ENCODE measurements at regions not wholly inside any gene's neighbourhood (a gene's known extent, or its start where the extent isn't known, plus 50 kb on each side); places are given as distances from the start of the nearest gene placed in this dataset.

DNA sequence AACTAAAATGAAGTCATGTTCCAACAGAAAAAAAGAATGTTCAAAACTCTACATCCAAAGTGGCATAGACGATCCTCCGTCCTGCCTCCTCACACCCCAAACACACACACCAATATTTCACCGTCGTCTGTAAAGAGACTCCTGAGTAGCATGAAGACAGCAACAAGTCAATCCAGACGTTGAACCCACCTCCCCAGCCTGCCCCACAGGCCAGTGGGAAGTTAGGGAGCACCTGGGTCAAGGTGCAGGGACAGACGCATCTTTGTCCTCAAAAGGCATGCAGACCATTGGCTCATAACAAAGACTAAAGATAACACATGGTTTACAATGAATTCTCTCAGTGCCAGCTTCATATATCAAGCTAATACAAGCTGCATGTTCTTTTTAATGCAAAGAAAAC lies 396.5 kb downstream of the TCERG1L start:
- TF ChIP-seq SIN3A (IDR thresholded peaks at IDR 0.05; ENCODE audit: borderline replicate concordance, insufficient read depth, low read depth, low read length) (no peak), TCF7L2 (IDR thresholded peaks at IDR 0.05; ENCODE audit: low read depth, low read length) (no peak), POLR2AphosphoS5 (IDR thresholded peaks at IDR 0.05; ENCODE audit: low read depth, low read length) (no peak)
- TF ChIP-seq, protein P1, sequence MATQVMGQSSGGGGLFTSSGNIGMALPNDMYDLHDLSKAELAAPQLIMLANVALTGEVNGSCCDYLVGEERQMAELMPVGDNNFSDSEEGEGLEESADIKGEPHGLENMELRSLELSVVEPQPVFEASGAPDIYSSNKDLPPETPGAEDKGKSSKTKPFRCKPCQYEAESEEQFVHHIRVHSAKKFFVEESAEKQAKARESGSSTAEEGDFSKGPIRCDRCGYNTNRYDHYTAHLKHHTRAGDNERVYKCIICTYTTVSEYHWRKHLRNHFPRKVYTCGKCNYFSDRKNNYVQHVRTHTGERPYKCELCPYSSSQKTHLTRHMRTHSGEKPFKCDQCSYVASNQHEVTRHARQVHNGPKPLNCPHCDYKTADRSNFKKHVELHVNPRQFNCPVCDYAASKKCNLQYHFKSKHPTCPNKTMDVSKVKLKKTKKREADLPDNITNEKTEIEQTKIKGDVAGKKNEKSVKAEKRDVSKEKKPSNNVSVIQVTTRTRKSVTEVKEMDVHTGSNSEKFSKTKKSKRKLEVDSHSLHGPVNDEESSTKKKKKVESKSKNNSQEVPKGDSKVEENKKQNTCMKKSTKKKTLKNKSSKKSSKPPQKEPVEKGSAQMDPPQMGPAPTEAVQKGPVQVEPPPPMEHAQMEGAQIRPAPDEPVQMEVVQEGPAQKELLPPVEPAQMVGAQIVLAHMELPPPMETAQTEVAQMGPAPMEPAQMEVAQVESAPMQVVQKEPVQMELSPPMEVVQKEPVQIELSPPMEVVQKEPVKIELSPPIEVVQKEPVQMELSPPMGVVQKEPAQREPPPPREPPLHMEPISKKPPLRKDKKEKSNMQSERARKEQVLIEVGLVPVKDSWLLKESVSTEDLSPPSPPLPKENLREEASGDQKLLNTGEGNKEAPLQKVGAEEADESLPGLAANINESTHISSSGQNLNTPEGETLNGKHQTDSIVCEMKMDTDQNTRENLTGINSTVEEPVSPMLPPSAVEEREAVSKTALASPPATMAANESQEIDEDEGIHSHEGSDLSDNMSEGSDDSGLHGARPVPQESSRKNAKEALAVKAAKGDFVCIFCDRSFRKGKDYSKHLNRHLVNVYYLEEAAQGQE (IDR thresholded peaks at IDR 0.05; ENCODE audit: insufficient read depth in 1 of 2, low read depth in 2 of 2, low read length in 1 of 2): no peak
- TF ChIP-seq, protein P2, sequence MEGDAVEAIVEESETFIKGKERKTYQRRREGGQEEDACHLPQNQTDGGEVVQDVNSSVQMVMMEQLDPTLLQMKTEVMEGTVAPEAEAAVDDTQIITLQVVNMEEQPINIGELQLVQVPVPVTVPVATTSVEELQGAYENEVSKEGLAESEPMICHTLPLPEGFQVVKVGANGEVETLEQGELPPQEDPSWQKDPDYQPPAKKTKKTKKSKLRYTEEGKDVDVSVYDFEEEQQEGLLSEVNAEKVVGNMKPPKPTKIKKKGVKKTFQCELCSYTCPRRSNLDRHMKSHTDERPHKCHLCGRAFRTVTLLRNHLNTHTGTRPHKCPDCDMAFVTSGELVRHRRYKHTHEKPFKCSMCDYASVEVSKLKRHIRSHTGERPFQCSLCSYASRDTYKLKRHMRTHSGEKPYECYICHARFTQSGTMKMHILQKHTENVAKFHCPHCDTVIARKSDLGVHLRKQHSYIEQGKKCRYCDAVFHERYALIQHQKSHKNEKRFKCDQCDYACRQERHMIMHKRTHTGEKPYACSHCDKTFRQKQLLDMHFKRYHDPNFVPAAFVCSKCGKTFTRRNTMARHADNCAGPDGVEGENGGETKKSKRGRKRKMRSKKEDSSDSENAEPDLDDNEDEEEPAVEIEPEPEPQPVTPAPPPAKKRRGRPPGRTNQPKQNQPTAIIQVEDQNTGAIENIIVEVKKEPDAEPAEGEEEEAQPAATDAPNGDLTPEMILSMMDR (IDR thresholded peaks at IDR 0.05): no peak
- ChIA-PET POLR2A (no interaction called here), CTCF (no interaction called here)
- no peak for ATAC-seq
- BruUV-seq (replicated peaks): no TSS peak
- Histone ChIP-seq H3K4me3 (ENCODE audit: low read depth in 2 of 2, low read length in 2 of 2) (no peak overlapping the region), H3K9me3 (ENCODE audit: control insufficient read depth, insufficient read depth, low read depth, low read length) (0 out of 2 replicates have a peak, but pooled peaks cover 3% of the 10 kb centered on the region), H3K27me3 (ENCODE audit: control insufficient read depth, insufficient read depth, low read length) (peaks cover 4% of the 10 kb centered on the region), H3K27ac (ENCODE audit: low read length) (no peak overlapping the region), H3K36me3 (ENCODE audit: control insufficient read depth, insufficient read depth, low read length) (no peaks in the 10 kb centered on the region), H3K4me1 (ENCODE audit: control insufficient read depth, insufficient read depth, low read length) (no peaks in the 10 kb centered on the region)
- intact Hi-C loops (cut with micrococcal nuclease; ENCODE audit: unreplicated experiment): no loop called here
- no peak for DNase-seq (ENCODE audit: low read depth, low spot score)
- in situ Hi-C loops (cut with HindIII; ENCODE audit: low pct_unique_long_range_greater_than_20kb, low sequenced_read_pairs): no loop called here

DNA sequence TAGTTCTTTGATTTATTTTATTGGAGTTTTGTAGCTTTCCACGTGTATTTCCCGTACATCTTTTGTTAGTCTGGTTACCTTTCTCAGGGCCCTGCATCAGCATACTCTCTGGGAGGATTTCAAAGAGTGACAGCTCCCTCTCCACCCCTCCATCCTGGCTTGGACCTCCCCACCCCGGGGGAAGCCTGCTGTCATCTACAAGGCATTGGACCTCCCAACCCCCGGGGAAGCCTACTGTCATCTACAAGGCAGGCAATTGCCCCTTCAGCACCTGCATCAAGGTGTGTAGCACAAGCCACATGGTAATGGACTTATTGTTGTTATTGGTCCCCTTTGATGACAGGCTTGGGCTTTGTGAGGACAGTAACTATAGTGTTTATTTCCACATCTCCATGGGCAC lies 390.1 kb downstream of the TCERG1L start:
- in situ Hi-C loops (cut with HindIII; ENCODE audit: low pct_unique_long_range_greater_than_20kb, low sequenced_read_pairs): no loop called here

More for the DNA sequence above, 390.1 kb downstream of the TCERG1L start:
- Histone ChIP-seq H3K4me1 (ENCODE audit: control insufficient read depth, insufficient read depth, low read length) (no peaks in the 10 kb centered on the region), H3K27ac (ENCODE audit: low read length) (no peak overlapping the region), H3K27me3 (ENCODE audit: control insufficient read depth, insufficient read depth, low read length) (peaks cover 3% of the 10 kb centered on the region; the same call in 1 of the 2 replicates), H3K9me3 (ENCODE audit: control insufficient read depth, insufficient read depth, low read depth, low read length) (no peaks in the 10 kb centered on the region), H3K4me3 (ENCODE audit: low read depth in 2 of 2, low read length in 2 of 2) (no peak overlapping the region), H3K36me3 (ENCODE audit: control insufficient read depth, insufficient read depth, low read length) (no peaks in the 10 kb centered on the region)
- CTCF ChIA-PET: no interaction called here
- no TSS peak for BruUV-seq (replicated peaks)
- intact Hi-C loops (cut with micrococcal nuclease; ENCODE audit: unreplicated experiment): no loop called here
- ATAC-seq (no peak), DNase-seq (ENCODE audit: low read depth, low spot score) (no peak)
- TF ChIP-seq TCF7L2 (IDR thresholded peaks at IDR 0.05; ENCODE audit: low read depth, low read length) (no peak), POLR2AphosphoS5 (IDR thresholded peaks at IDR 0.05; ENCODE audit: low read depth, low read length) (no peak), SIN3A (IDR thresholded peaks at IDR 0.05; ENCODE audit: borderline replicate concordance, insufficient read depth, low read depth, low read length) (no peak)
- TF ChIP-seq, protein P1 (IDR thresholded peaks at IDR 0.05; ENCODE audit: insufficient read depth in 1 of 2, low read depth in 2 of 2, low read length in 1 of 2): no peak
- TF ChIP-seq, protein P2 (IDR thresholded peaks at IDR 0.05): no peak
- POLR2A ChIA-PET: no interaction called here
